HFFc6 (cell line): ENCODE measurements at regions not wholly inside any gene's neighbourhood (a gene's known extent, or its start where the extent isn't known, plus 50 kb on each side); places are given as distances from the start of the nearest gene placed in this dataset.

ENCODE experiments used
- DNase-seq: peaks from one replicate; pipeline ENCODE4 v3.0.0-alpha.2; 2018
- H3K27ac Mint-ChIP-seq: 2 replicates; pipeline ENCODE4 v1.8.0; 2020; ENCODE audit warnings: mild to moderate bottlenecking, mixed read lengths
- H3K27me3 Mint-ChIP-seq: 2 replicates; pipeline ENCODE4 v1.8.0; 2021; ENCODE audit warnings: mild to moderate bottlenecking, moderate library complexity, mixed read lengths; ENCODE audit not compliant: insufficient read depth
- H3K36me3 Mint-ChIP-seq: 2 replicates; pipeline ENCODE4 v1.8.0; 2021; ENCODE audit warnings: low read depth, mixed read lengths
- H3K4me1 Mint-ChIP-seq: 2 replicates; pipeline ENCODE4 v1.8.0; 2020; ENCODE audit warnings: low read depth, mixed read lengths
- H3K4me3 Mint-ChIP-seq: 2 replicates; pipeline ENCODE4 v1.8.0; 2020; ENCODE audit warnings: mild to moderate bottlenecking, moderate library complexity, mixed read lengths
- H3K9me3 Mint-ChIP-seq: 2 replicates; pipeline ENCODE4 v1.8.0; 2020; ENCODE audit warnings: mild to moderate bottlenecking, mixed read lengths
- CTCF ChIP-seq: fragments of 200-600 bp; sonication (generic); IDR thresholded peaks from 2 replicates; pipeline ENCODE4 v1.5.0; 2021; ENCODE audit warnings: antibody characterized with exemption, mild to moderate bottlenecking

DNA sequence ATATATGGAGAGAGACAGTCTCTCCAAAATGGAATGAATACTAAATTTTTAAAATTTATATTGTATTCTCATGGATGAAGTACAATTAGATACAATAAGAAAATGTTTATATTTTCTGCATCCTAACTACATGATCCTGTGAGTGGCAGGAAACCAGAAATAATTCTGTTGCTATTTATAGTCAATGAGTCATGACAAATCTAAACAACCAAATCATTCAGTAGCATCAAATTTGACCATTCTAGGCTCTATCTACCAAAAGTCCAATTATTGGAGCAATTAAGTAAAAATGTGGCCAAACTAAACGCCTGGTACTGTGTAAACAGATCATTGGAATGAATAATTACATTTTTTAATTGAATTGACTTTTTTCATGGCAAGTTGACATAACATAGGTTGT lies 959.8 kb downstream of the EPHA7 start:
- H3K4me1 Mint-ChIP-seq, result no peaks in the 10 kb centered on the region
- no peaks in the 10 kb centered on the region for H3K36me3 Mint-ChIP-seq
- TF ChIP-seq CTCF, result no peak
- H3K27ac Mint-ChIP-seq, result no peak overlapping the region
- no peak overlapping the region for H3K4me3 Mint-ChIP-seq
- peaks cover 16% of the 10 kb centered on the region for H3K9me3 Mint-ChIP-seq
- no peak for DNase-seq
- no peaks in the 10 kb centered on the region for H3K27me3 Mint-ChIP-seq

- Mint-ChIP-seq H3K36me3 (no peaks in the 10 kb centered on the region; the same call in 1 of the 2 replicates), H3K4me1 (no peaks in the 10 kb centered on the region), H3K4me3 (no peak overlapping the region), H3K27ac (no peak overlapping the region), H3K9me3 (peaks cover 49% of the 10 kb centered on the region), H3K27me3 (no peaks in the 10 kb centered on the region)
- no peak for TF ChIP-seq CTCF
- DNase-seq, result no peak
These were observed 973.3 kb downstream of the EPHA7 start for GRCh38 chr6:92446052-92446451.

DNA sequence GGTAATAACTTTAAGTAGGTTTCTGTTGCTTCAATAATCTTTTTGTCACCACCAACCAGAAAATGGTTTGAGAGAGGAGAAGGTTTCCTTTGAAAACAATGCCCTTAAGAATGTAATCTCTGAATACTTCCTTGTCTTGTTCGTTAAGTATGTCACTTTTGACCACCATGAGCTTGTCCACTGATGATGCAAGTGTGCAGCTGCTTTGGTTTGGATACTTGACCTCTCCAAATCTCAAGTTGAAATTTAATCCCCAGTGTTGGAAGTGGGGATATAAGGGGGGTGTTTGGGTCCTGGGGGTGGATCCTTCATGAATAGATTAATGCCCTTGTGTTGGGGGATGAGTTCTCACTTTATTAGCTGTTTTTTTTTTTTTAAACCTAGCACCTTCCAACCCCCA lies 985.4 kb downstream of the EPHA7 start:
- Mint-ChIP-seq H3K36me3 (no peaks in the 10 kb centered on the region), H3K9me3 (peaks cover 23% of the 10 kb centered on the region), H3K27me3 (no peaks in the 10 kb centered on the region), H3K4me1 (no peaks in the 10 kb centered on the region), H3K27ac (no peak overlapping the region), H3K4me3 (no peak overlapping the region)
- TF ChIP-seq CTCF, result no peak
- DNase-seq, result no peak

DNA sequence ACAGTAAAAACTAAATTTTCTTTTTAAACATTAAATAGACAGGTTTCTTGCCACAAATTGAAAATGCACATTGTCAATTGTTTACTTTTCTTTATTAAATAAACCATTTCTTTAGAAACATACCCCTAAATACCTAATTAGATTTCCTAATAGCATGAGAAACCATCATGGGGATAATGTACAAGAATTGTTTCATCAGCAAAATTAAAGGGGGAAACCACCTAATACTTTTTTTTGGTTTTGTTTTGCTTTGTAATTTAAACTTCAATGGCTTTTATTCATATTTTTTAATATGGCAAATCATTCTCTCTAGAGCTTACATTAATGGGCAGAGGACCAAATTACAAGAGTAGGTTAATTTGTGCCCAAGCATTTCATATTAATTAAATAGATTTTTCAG lies 987.9 kb downstream of the EPHA7 start:
- Mint-ChIP-seq H3K27ac (no peak overlapping the region), H3K36me3 (no peaks in the 10 kb centered on the region), H3K9me3 (peaks cover 25% of the 10 kb centered on the region), H3K27me3 (no peaks in the 10 kb centered on the region), H3K4me1 (no peaks in the 10 kb centered on the region), H3K4me3 (no peak overlapping the region)
- TF ChIP-seq CTCF, result no peak
- no peak for DNase-seq

GRCh38 chr6:92428448-92428847 lies 990.9 kb downstream of the EPHA7 start:
- no peaks in the 10 kb centered on the region for H3K4me1 Mint-ChIP-seq
- no peaks in the 10 kb centered on the region for H3K27me3 Mint-ChIP-seq
- no peak for TF ChIP-seq CTCF
- no peak overlapping the region for H3K4me3 Mint-ChIP-seq
- H3K36me3 Mint-ChIP-seq, result no peaks in the 10 kb centered on the region
- H3K9me3 Mint-ChIP-seq, result peaks cover 24% of the 10 kb centered on the region
- H3K27ac Mint-ChIP-seq, result no peak overlapping the region
- DNase-seq, result no peak

DNA sequence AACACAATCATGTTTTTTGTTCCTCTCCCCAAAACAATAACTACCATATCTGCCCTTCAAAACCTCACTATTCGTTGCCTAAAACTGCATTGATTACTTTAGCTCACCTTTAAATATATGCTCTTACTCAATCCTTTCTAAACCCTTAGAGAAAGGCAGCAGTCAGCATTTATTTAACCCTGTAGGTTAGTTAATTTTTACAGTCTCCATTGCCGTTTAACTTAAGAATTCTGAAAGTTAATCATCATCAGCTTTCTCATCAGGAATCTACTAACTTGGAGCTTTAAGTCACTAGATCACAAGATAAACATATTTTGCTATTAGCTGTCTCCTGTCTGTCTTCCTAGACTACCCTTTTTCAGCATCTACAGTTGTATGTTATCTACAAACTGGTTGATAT lies 991.9 kb downstream of the EPHA7 start:
- no peak overlapping the region for H3K27ac Mint-ChIP-seq
- H3K4me1 Mint-ChIP-seq, result no peaks in the 10 kb centered on the region
- H3K27me3 Mint-ChIP-seq, result no peaks in the 10 kb centered on the region
- H3K9me3 Mint-ChIP-seq, result peaks cover 31% of the 10 kb centered on the region
- TF ChIP-seq CTCF, result no peak
- H3K4me3 Mint-ChIP-seq, result no peak overlapping the region
- H3K36me3 Mint-ChIP-seq, result no peaks in the 10 kb centered on the region
- no peak for DNase-seq
